ENCODE measurements at regions not wholly inside any gene's neighbourhood (a gene's known extent, or its start where the extent isn't known, plus 50 kb on each side); places are given as distances from the start of the nearest gene placed in this dataset.

- H3K27ac ChIP-seq = no peak overlapping the region
- H3K9me3 ChIP-seq = peaks cover 0 to 17% (median 0%) of the 10 kb centered on the region in 11 donors
- DNase-seq (no peak), ATAC-seq (no peak)
- no peak overlapping the region for H3K4me3 ChIP-seq
- no peaks in the 10 kb centered on the region for H3K4me1 ChIP-seq
- intact Hi-C loops (cut with DNase I) = no loop called here
- TF ChIP-seq CTCF (IDR thresholded peaks at IDR 0.05) = no peak
- no peaks in the 10 kb centered on the region for H3K27me3 ChIP-seq
- 89% methylated on average over 2 of the region's 2 CpGs for WGBS, 2 donors
- no peaks in the 10 kb centered on the region for H3K36me3 ChIP-seq
Measured at GRCh38 chr12:94031763-94032162, 116.6 kb upstream of the PLXNC1 start.

GRCh38 chr12:94032368-94032767 is 116.0 kb upstream of the PLXNC1 start:
- no peak for TF ChIP-seq CTCF (IDR thresholded peaks at IDR 0.05)
- Histone ChIP-seq H3K27ac (no peak overlapping the region), H3K36me3 (no peaks in the 10 kb centered on the region), H3K4me3 (no peak overlapping the region), H3K27me3 (no peaks in the 10 kb centered on the region), H3K9me3 (peaks cover 0 to 12% (median 0%) of the 10 kb centered on the region in 11 donors), H3K4me1 (peaks cover 0 to 6% (median 0%) of the 10 kb centered on the region in 9 donors)
- no peak for DNase-seq
- WGBS, 2 donors = 71 to 79% methylated on average over 2 of the region's 2 CpGs
- no peak for ATAC-seq
- intact Hi-C loops (cut with DNase I) = no loop called here

- TF ChIP-seq CTCF (IDR thresholded peaks at IDR 0.05) = no peak
- peaks cover 0 to 10% (median 0%) of the 10 kb centered on the region in 9 donors for H3K4me1 ChIP-seq
- no peak overlapping the region for H3K4me3 ChIP-seq
- intact Hi-C loops (cut with DNase I) = no loop called here
- no peak for ATAC-seq
- H3K27ac ChIP-seq = no peak overlapping the region
- 61 to 67% methylated on average over 5 of the region's 5 CpGs for WGBS, 2 donors
- no peaks in the 10 kb centered on the region for H3K36me3 ChIP-seq
- H3K9me3 ChIP-seq = peaks cover 0 to 8% (median 0%) of the 10 kb centered on the region in 11 donors
- DNase-seq = no peak
- H3K27me3 ChIP-seq = no peaks in the 10 kb centered on the region
Measured at GRCh38 chr12:94033101-94033500, 115.3 kb upstream of the PLXNC1 start.

- intact Hi-C loops (cut with DNase I) = no loop called here
Measured at GRCh38 chr12:94033784-94034183, 114.6 kb upstream of the PLXNC1 start.

More at GRCh38 chr12:94033784-94034183, 114.6 kb upstream of the PLXNC1 start:
- no peak for DNase-seq
- H3K4me3 ChIP-seq = no peak overlapping the region
- H3K9me3 ChIP-seq = peaks cover 0 to 14% (median 0%) of the 10 kb centered on the region in 11 donors
- peaks cover 0 to 10% (median 0%) of the 10 kb centered on the region in 9 donors for H3K4me1 ChIP-seq
- H3K27ac ChIP-seq = no peak overlapping the region
- TF ChIP-seq CTCF (IDR thresholded peaks at IDR 0.05) = no peak
- no peak for ATAC-seq
- no peaks in the 10 kb centered on the region for H3K27me3 ChIP-seq
- H3K36me3 ChIP-seq = no peaks in the 10 kb centered on the region
